B cell (primary cell): ENCODE measurements at regions not wholly inside any gene's neighbourhood (a gene's known extent, or its start where the extent isn't known, plus 50 kb on each side); places are given as distances from the start of the nearest gene placed in this dataset.

Source experiments
- ATAC-seq: fragments of 200-7000 bp; cut with Tn5 transposase; one replicate; pipeline ENCODE4 v1.10.0; 2021; ENCODE audit warnings: low read depth, mild to moderate bottlenecking, moderate number of reproducible peaks, moderate library complexity
- CTCF ChIA-PET: fragments of 350-600 bp; sonication (Branson Sonifier 250); formaldehyde crosslinking; loops from one replicate; lab custom pipeline; 2021; ENCODE audit warnings: antibody characterized with exemption, inconsistent platforms; lab: Charles Lee
- POLR2A ChIA-PET: fragments of 350-600 bp; sonication (Branson Sonifier 250); formaldehyde crosslinking; loops from one replicate; lab custom pipeline; 2021; ENCODE audit warnings: antibody characterized with exemption; lab: Charles Lee
- DNase-seq: peaks from one replicate; pipeline ENCODE4 v3.0.0; 2013
- H2AFZ ChIP-seq: 2 replicates; pipeline ENCODE4 v1.6.1; 2012; ENCODE audit warnings: mild to moderate bottlenecking, low read depth, low read length; ENCODE audit not compliant: insufficient read depth, poor library complexity, severe bottlenecking
- H3K27ac ChIP-seq, 2 donors: 1 replicate in 1 of 2; 2 replicates in 1 of 2; pipeline ENCODE4 v1.5.1; 2012 to 2013; ENCODE audit warnings: low read length in 2 of 2, mild to moderate bottlenecking in 2 of 2, moderate library complexity in 1 of 2
- H3K27me3 ChIP-seq, 4 experiments: fragments of 200-600 bp in 1 of 4; sonication (generic) in 1 of 4; replicated peaks in 1 of 4; 1 replicate in 2 of 4; 2 replicates in 2 of 4; pipeline versions ENCODE4 v1.6.1 to v1.7.0; 2013 to 2016; ENCODE audit warnings: low read length in 3 of 4, mild to moderate bottlenecking in 2 of 4, mixed read lengths in 1 of 4, moderate library complexity in 1 of 4; ENCODE audit not compliant: insufficient read depth in 4 of 4, control insufficient read depth in 3 of 4; ENCODE audit errors: control extremely low read depth in 1 of 4
- H3K36me3 ChIP-seq, 2 experiments: replicated peaks in 1 of 2; 1 replicate in 1 of 2; 2 replicates in 1 of 2; pipeline versions ENCODE4 v1.6.1 to v1.7.1; 2013; ENCODE audit warnings: low read length in 1 of 2; ENCODE audit not compliant: insufficient read depth in 2 of 2, control insufficient read depth in 1 of 2; ENCODE audit errors: control extremely low read depth in 1 of 2, extremely low read depth in 1 of 2
- H3K4me1 ChIP-seq, 2 donors: fragments of 200-600 bp in 1 of 2; sonication (generic) in 1 of 2; 1 replicate in 1 of 2; 2 replicates in 1 of 2; pipeline versions ENCODE4 v1.5.1 to v1.6.1; 2013 to 2017; ENCODE audit warnings: low read length in 2 of 2; ENCODE audit not compliant: control insufficient read depth in 2 of 2, insufficient read depth in 2 of 2
- H3K4me2 ChIP-seq: replicated peaks from 2 replicates; pipeline ENCODE3; 2012; ENCODE audit warnings: mild to moderate bottlenecking, low read depth, low read length; ENCODE audit not compliant: poor library complexity, severe bottlenecking
- H3K4me3 ChIP-seq, 5 experiments: fragments of 200-600 bp in 1 of 5; sonication (generic) in 1 of 5; 1 replicate in 3 of 5; 2 replicates in 2 of 5; pipeline versions ENCODE4 v1.5.1 to v1.7.0; 2011 to 2016; ENCODE audit warnings: low read length in 4 of 5, mild to moderate bottlenecking in 4 of 5, low read depth in 2 of 5, control low read depth in 1 of 5, moderate library complexity in 1 of 5; ENCODE audit not compliant: insufficient read depth in 1 of 5; ENCODE audit errors: control extremely low read depth in 1 of 5, extremely low read depth in 1 of 5
- H3K79me2 ChIP-seq: fragments of 200-600 bp; sonication (generic); one replicate; pipeline ENCODE4 v1.6.0; 2016; ENCODE audit warnings: low read length; ENCODE audit not compliant: control insufficient read depth, insufficient read depth
- H3K9ac ChIP-seq: fragments of 200-600 bp; sonication (generic); 2 replicates; pipeline ENCODE4 v1.6.1; 2017; ENCODE audit warnings: mild to moderate bottlenecking, low read length, moderate library complexity
- H3K9me3 ChIP-seq, 3 donors: one replicate each; pipeline versions ENCODE4 v1.6.1 to v1.7.1; 2013; ENCODE audit warnings: low read length in 2 of 3; ENCODE audit not compliant: control insufficient read depth in 2 of 3, insufficient read depth in 1 of 3; ENCODE audit errors: control extremely low read depth in 1 of 3
- H4K20me1 ChIP-seq: 2 replicates; pipeline ENCODE4 v1.6.0; 2012; ENCODE audit warnings: mild to moderate bottlenecking, low read length; ENCODE audit not compliant: insufficient read depth, control insufficient read depth, poor library complexity, severe bottlenecking
- H3K27ac Mint-ChIP-seq: one replicate; pipeline ENCODE4 v1.8.0; 2021; ENCODE audit warnings: mixed read lengths
- H3K27me3 Mint-ChIP-seq: one replicate; pipeline ENCODE4 v1.8.0; 2021; ENCODE audit warnings: mixed read lengths
- H3K4me1 Mint-ChIP-seq: one replicate; pipeline ENCODE4 v1.8.0; 2021; ENCODE audit warnings: mixed read lengths
- H3K4me3 Mint-ChIP-seq: one replicate; pipeline ENCODE4 v1.8.0; 2021; ENCODE audit warnings: mixed read lengths
- H3K9me3 Mint-ChIP-seq: one replicate; pipeline ENCODE4 v1.8.0; 2022; ENCODE audit warnings: mixed read lengths; ENCODE audit not compliant: insufficient read depth
- CTCF ChIP-seq: fragments of 200-600 bp; IDR thresholded peaks from one replicate; pipeline ENCODE4 v1.8.0; 2022; ENCODE audit warnings: antibody characterized with exemption, mild to moderate bottlenecking
- EZH2 ChIP-seq: IDR thresholded peaks from 2 replicates; pipeline ENCODE4 v1.6.1; 2012; ENCODE audit warnings: borderline replicate concordance, low read depth, mild to moderate bottlenecking, moderate library complexity, low read length; ENCODE audit not compliant: insufficient read depth, poor library complexity, severe bottlenecking
- WGBS: methylation state at CpG from one replicate; pipeline ENCODE4 v1.1.5; 2013; ENCODE audit warnings: missing lambda C conversion rate; ENCODE audit not compliant: insufficient coverage; 5-methylcytosine and 5-hydroxymethylcytosine counted together
- intact Hi-C: fragments of 100-400 bp; cut with micrococcal nuclease; formaldehyde crosslinking; loops from one replicate; pipeline ENCODE4 v1.10.0; 2022

- Histone ChIP-seq H3K79me2 (peaks cover 7% of the 10 kb centered on the region), H3K4me2 (no peak overlapping the region), H3K9ac (no peak overlapping the region), H4K20me1 (no peaks in the 10 kb centered on the region), H3K27me3 (no peaks in the 10 kb centered on the region), H2AFZ (no peak overlapping the region), H3K4me1 (no peaks in the 10 kb centered on the region), H3K9me3 (no peaks in the 10 kb centered on the region), H3K36me3 (no peaks in the 10 kb centered on the region), H3K27ac (no peak overlapping the region), H3K4me3 (no peak overlapping the region)
- H3K9me3 Mint-ChIP-seq, result no peaks in the 10 kb centered on the region
- ChIA-PET POLR2A (no interaction called here), CTCF (interaction anchor here (0.5 kb wide), 1 partner anchor 905 kb away, joined by 3 read pairs; no protein-coding TSS in a partner anchor)
- 85% methylated on average over 5 of the region's 6 CpGs for WGBS
- peak overlapping the region; percentile 32 for H3K27ac Mint-ChIP-seq
- no peak for ATAC-seq
- H3K4me1 Mint-ChIP-seq, result peaks cover 2% of the 10 kb centered on the region
- intact Hi-C loops, result no loop called here
- TF ChIP-seq CTCF (no peak), EZH2 (no peak)
- no peak for DNase-seq
- no peak overlapping the region for H3K4me3 Mint-ChIP-seq
- no peaks in the 10 kb centered on the region for H3K27me3 Mint-ChIP-seq
Observed at GRCh38 chr14:100424504-100425428, 101.6 kb downstream of the SLC25A47 start.

- no peaks in the 10 kb centered on the region for H3K27me3 ChIP-seq
- H3K79me2 ChIP-seq, result peaks cover 7% of the 10 kb centered on the region
- CTCF ChIA-PET, result interaction anchor here (0.5 kb wide), 1 partner anchor 906 kb away, joined by 3 read pairs; no protein-coding TSS in a partner anchor
- intact Hi-C loops, result no loop called here
- H3K4me3 ChIP-seq, result no peak overlapping the region
- WGBS, result 94% methylated on average over 6 of the region's 7 CpGs
- no peak for TF ChIP-seq CTCF
- no peak for TF ChIP-seq EZH2
- H3K27ac ChIP-seq, result no peak overlapping the region
- H3K4me1 Mint-ChIP-seq, result peaks cover 2% of the 10 kb centered on the region
- no peaks in the 10 kb centered on the region for H4K20me1 ChIP-seq
- H3K27me3 Mint-ChIP-seq, result no peaks in the 10 kb centered on the region
- no peak overlapping the region for H2AFZ ChIP-seq
- H3K9ac ChIP-seq, result no peak overlapping the region
- DNase-seq (no peak), ATAC-seq (no peak)
- H3K27ac Mint-ChIP-seq, result no peak overlapping the region
- POLR2A ChIA-PET, result no interaction called here
- H3K4me2 ChIP-seq, result no peak overlapping the region
- no peaks in the 10 kb centered on the region for H3K9me3 Mint-ChIP-seq
- H3K4me1 ChIP-seq, result no peaks in the 10 kb centered on the region
- H3K9me3 ChIP-seq, result no peaks in the 10 kb centered on the region
- H3K36me3 ChIP-seq, result no peaks in the 10 kb centered on the region
- no peak overlapping the region for H3K4me3 Mint-ChIP-seq
Observed at GRCh38 chr14:100425429-100425827, 102.3 kb downstream of the SLC25A47 start.
